ENCODE measurements at regions not wholly inside any gene's neighbourhood (a gene's known extent, or its start where the extent isn't known, plus 50 kb on each side); places are given as distances from the start of the nearest gene placed in this dataset.
A peak's percentile ranks its signal among the peaks of the same experiment; 100 is the strongest.
"Not testable (repeated sequence)": the region's sequence is repeated elsewhere in the genome, so short reads cannot be mapped to it uniquely, and the experiment has no call there.

DNA sequence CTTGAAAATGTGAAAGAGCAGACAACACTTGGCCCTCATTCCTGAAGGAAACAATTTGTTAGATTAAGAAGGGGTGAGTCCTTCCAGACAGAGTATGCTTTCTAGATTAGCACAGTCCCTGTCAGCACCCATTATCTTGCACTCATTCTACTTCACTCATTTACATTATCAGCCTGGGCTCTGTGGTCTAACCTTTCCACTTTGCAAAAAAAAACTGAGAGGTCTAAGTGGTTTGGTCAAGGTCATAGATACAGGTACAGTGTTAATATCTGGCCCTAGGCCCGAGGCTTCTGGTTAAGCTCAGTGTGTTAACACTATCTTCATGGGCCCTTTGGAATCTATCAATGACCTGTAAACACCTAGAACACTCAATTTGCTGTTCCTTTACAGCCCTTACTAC lies 123.4 kb upstream of the LRRN1 start:
- no peak overlapping the region for H3K4me3 Mint-ChIP-seq
- no peak for ATAC-seq
- CTCF ChIA-PET: no interaction called here
- DNase-seq: no peak
- no peaks in the 10 kb centered on the region for H3K4me1 Mint-ChIP-seq
- POLR2A ChIA-PET: no interaction called here
- H3K27ac Mint-ChIP-seq: no peak overlapping the region
- H3K27me3 Mint-ChIP-seq: no peaks in the 10 kb centered on the region
- H3K9me3 Mint-ChIP-seq (ENCODE audit: low read depth): peaks cover 3% of the 10 kb centered on the region
- H3K36me3 Mint-ChIP-seq (ENCODE audit: low read depth): no peaks in the 10 kb centered on the region
- intact Hi-C loops (cut with DNase I, micrococcal nuclease): no loop called here

DNA sequence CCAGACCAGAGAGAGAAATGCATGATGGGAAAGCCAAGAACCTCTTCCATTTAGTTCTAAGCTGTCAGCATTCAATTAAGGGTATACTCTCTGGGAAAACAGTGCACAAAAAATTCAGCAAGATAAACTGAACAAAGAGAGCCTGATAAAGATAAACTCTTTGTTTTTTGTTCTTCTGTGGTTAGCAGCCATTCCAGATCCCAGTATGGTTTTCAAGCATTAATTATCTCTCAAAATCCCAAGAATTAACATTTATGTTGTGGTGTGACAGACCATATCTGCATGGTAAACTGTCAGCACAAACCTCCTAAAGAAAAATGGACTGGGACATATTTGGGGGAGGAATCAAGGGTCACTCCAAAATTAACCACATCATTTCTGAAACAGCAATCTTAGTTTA lies 124.0 kb upstream of the LRRN1 start:
- no peak for ATAC-seq
- H3K27me3 Mint-ChIP-seq: no peaks in the 10 kb centered on the region
- no peaks in the 10 kb centered on the region for H3K4me1 Mint-ChIP-seq
- no peak overlapping the region for H3K27ac Mint-ChIP-seq
- H3K36me3 Mint-ChIP-seq (ENCODE audit: low read depth): no peaks in the 10 kb centered on the region
- ChIA-PET POLR2A (no interaction called here), CTCF (no interaction called here)
- no peak overlapping the region for H3K4me3 Mint-ChIP-seq
- no peak for DNase-seq
- H3K9me3 Mint-ChIP-seq (ENCODE audit: low read depth): peaks cover 3% of the 10 kb centered on the region
- intact Hi-C loops (cut with DNase I, micrococcal nuclease): no loop called here

DNA sequence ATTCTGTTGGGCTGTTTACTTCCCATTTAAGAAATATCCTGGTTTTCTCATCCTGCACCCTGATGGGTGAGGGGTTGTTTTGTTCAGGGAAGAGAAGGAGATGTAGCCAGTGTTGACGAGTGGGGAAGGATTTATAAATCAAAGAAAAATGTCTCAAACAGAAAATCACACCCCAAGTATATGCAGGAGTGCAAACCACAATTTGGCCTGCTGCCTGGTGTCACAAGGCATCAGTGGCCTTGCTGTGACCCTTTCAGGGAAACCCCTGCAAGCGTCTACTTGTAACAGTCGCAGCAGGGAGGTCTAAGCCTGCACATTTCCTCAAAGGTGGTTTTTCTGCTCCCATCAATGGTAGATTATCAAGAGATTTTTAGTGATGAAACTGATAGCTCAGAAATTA lies 132.6 kb upstream of the LRRN1 start:
- ATAC-seq (no peak), DNase-seq (peak; percentile 7)
- intact Hi-C loops (cut with DNase I, micrococcal nuclease): no loop called here
- Mint-ChIP-seq H3K36me3 (ENCODE audit: low read depth) (no peaks in the 10 kb centered on the region), H3K9me3 (ENCODE audit: low read depth) (peaks cover 5% of the 10 kb centered on the region), H3K27me3 (peaks cover 8% of the 10 kb centered on the region), H3K27ac (no peak overlapping the region), H3K4me1 (peaks cover 2% of the 10 kb centered on the region), H3K4me3 (no peak overlapping the region)
- CTCF ChIA-PET: no interaction called here
- POLR2A ChIA-PET: no interaction called here

DNA sequence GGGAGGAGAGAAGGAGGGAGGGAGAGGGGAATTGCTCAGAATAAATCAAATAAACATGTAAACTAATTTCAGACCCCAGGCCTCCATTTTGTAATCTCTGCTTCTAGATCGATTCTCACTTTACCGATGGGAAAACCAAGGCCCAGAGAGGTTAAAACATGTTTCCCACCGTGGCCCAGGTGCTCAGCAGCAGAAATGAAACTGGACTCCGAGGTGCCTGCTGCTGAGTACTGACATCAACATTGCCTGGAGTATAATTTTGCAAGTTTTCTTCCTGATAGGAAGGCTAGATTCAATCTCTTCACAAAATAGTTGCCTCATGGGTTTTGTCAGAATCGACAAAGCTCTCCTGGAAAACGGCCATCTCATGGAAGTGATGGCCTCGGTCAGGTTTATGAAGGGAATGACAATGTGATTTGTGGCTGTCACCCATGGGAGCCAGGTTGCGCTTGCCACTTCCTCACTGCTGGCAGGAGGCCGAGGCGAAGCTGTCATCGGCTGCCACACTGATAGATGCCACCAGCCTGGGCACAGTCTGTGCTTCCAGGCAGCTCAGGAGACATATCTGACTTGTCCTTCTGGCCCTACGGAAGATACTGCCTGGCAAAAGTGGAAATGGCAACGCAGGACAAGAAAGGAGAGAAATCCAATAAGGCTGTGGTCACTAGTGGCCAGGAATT lies 133.1 kb upstream of the LRRN1 start:
- Mint-ChIP-seq H3K36me3 (ENCODE audit: low read depth) (no peaks in the 10 kb centered on the region), H3K9me3 (ENCODE audit: low read depth) (peaks cover 7% of the 10 kb centered on the region), H3K4me1 (peaks cover 2% of the 10 kb centered on the region), H3K27ac (no peak overlapping the region), H3K4me3 (no peak overlapping the region), H3K27me3 (peaks cover 10% of the 10 kb centered on the region)
- CTCF ChIA-PET: no interaction called here
- ATAC-seq (no peak), DNase-seq (no peak)
- intact Hi-C loops (cut with DNase I, micrococcal nuclease): no loop called here
- POLR2A ChIA-PET: no interaction called here

DNA sequence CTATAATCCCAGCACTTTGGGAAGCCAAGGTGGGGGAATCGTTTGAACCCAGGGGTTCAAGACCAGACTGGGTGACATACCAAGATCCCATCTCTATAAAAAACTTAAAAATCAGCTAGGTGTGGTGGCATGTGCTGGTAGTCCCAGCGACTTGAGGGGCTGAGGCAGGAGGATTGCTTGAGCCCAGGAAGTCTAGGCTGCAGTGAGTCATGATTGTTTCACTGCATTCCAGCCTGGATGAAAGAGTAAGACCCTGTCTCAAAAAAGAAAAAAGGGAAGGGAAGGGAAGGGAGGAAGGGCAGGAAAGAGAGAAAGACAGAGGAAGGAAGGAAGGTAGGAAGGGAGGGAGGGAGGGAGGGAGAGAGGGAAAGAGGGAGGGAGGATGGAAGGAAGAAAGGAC lies 133.7 kb upstream of the LRRN1 start:
- H3K9me3 Mint-ChIP-seq (ENCODE audit: low read depth): peaks cover 7% of the 10 kb centered on the region
- CTCF ChIA-PET: no interaction called here
- no peak overlapping the region for H3K4me3 Mint-ChIP-seq
- H3K27me3 Mint-ChIP-seq: peaks cover 10% of the 10 kb centered on the region
- POLR2A ChIA-PET: no interaction called here
- no peaks in the 10 kb centered on the region for H3K36me3 Mint-ChIP-seq (ENCODE audit: low read depth)
- no peak overlapping the region for H3K27ac Mint-ChIP-seq
- no peak for DNase-seq
- peaks cover 2% of the 10 kb centered on the region for H3K4me1 Mint-ChIP-seq
- ATAC-seq: no peak
- intact Hi-C loops (cut with DNase I, micrococcal nuclease): no loop called here

DNA sequence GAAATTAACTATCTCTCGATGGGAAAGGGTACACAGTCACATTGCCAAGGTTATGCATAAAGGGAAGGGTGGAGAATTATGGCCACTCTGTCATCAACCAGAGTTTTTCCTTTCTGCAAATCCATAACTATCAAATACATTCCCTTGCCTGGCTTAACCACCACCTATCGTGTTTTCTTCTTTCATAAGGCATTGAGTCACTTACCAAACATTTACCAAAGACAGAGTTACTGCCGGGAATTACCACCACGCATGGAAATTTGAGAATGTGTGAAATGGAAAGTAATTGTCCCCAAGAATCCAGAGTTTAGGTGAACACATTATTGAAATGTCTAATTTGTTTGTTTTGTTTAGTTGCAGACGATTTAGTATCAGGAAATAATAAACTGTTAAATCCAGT lies 134.3 kb upstream of the LRRN1 start:
- no peak for DNase-seq
- CTCF ChIA-PET: no interaction called here

DNA sequence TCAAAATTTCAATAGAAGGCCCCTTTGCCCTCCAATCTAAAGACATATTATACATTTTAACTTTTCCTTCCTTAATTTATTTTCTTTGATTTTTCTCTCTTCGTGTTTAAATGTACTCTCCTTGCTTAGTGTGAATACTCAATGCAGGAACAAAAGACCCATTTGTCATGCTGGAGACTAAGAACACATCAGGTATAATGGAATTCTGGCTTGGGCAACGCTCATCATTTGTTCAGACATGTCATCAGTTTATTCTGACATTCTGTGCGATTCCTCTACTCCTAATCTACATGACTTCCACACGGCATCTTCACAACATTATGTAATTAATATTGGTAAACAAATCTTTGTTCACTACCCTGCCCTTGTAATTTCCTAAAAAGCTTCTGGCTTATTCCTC lies 136.6 kb upstream of the LRRN1 start:
- ATAC-seq: no peak
- intact Hi-C loops (cut with DNase I, micrococcal nuclease): no loop called here
- no peak for DNase-seq
- Mint-ChIP-seq H3K27me3 (peaks cover 10% of the 10 kb centered on the region), H3K4me3 (no peak overlapping the region), H3K27ac (no peak overlapping the region), H3K36me3 (ENCODE audit: low read depth) (no peaks in the 10 kb centered on the region), H3K4me1 (peaks cover 2% of the 10 kb centered on the region), H3K9me3 (ENCODE audit: low read depth) (peaks cover 7% of the 10 kb centered on the region)
- CTCF ChIA-PET: no interaction called here
- POLR2A ChIA-PET: no interaction called here

More for the DNA sequence above, 134.3 kb upstream of the LRRN1 start:
- Mint-ChIP-seq H3K27ac (no peak overlapping the region), H3K4me3 (no peak overlapping the region), H3K9me3 (ENCODE audit: low read depth) (peaks cover 7% of the 10 kb centered on the region), H3K27me3 (peaks cover 10% of the 10 kb centered on the region), H3K36me3 (ENCODE audit: low read depth) (no peaks in the 10 kb centered on the region), H3K4me1 (peaks cover 2% of the 10 kb centered on the region)
- intact Hi-C loops (cut with DNase I, micrococcal nuclease): no loop called here
- no peak for ATAC-seq
- POLR2A ChIA-PET: no interaction called here

DNA sequence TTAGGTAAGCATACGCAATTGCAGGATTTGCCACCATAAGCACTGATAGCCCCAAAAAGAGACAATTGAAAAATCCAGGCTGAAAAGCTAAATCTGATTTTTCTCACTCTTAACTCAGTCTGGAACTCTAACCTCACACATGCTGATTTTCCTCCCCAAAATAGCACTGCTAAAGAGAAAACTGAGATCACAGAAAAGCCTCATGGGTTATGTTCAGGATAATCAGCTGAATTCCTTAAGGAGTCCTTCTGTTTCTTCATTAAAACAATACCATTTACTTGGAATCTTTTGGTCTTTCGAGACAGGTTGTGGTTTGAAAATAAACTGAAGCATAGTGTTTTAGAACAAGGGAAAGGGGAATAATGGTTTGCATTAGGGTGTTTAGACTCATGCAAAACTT lies 144.3 kb upstream of the LRRN1 start:
- H3K27me3 Mint-ChIP-seq: no peaks in the 10 kb centered on the region
- peaks cover 2% of the 10 kb centered on the region for H3K9me3 Mint-ChIP-seq (ENCODE audit: low read depth)

DNA sequence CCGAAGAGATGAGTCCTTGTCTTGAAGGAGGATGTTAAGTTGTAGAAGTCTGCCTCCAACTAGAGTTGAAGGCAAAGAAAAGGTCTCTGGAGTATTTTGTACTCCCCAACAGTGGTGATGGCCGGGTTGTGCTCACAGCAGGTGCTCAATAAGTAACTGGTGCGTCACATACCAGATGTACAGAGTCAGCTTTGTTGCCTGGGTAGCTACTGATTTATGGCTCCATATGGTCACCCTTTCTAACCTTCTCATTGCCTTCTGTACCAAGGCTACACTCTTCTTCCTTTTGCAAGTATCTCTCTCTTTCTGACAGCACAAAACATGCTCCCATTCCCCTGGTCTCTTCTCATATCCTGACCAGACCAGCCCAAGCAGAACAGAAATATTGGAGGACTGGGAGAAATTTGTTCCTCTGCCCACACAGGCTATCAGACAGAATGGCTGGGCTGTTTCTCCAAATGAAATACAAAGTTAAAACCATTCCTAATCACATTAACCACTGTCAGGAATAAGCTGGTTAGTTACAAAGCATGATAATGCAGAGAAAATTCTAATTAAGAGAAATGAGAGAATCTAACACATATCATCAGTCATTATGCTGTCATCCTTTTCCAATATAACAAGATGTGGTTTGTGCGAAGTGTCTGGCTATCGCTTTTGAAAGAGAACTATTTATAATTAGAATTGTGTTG lies 150.1 kb upstream of the LRRN1 start:
- H3K9me3 Mint-ChIP-seq (ENCODE audit: low read depth): no peaks in the 10 kb centered on the region
- ChIA-PET CTCF (no interaction called here), POLR2A (no interaction called here)
- no peak overlapping the region for H3K27ac Mint-ChIP-seq
- DNase-seq: no peak
- intact Hi-C loops (cut with DNase I, micrococcal nuclease): no loop called here
- no peaks in the 10 kb centered on the region for H3K27me3 Mint-ChIP-seq
- H3K4me1 Mint-ChIP-seq: no peaks in the 10 kb centered on the region
- no peak for ATAC-seq
- no peak overlapping the region for H3K4me3 Mint-ChIP-seq
- H3K36me3 Mint-ChIP-seq (ENCODE audit: low read depth): no peaks in the 10 kb centered on the region

More for the DNA sequence above, 144.3 kb upstream of the LRRN1 start:
- Mint-ChIP-seq H3K27ac (no peak overlapping the region), H3K4me1 (no peaks in the 10 kb centered on the region), H3K4me3 (no peak overlapping the region), H3K36me3 (ENCODE audit: low read depth) (no peaks in the 10 kb centered on the region)
- DNase-seq (no peak), ATAC-seq (no peak)
- intact Hi-C loops (cut with DNase I, micrococcal nuclease): no loop called here
- CTCF ChIA-PET: no interaction called here
- POLR2A ChIA-PET: no interaction called here

DNA sequence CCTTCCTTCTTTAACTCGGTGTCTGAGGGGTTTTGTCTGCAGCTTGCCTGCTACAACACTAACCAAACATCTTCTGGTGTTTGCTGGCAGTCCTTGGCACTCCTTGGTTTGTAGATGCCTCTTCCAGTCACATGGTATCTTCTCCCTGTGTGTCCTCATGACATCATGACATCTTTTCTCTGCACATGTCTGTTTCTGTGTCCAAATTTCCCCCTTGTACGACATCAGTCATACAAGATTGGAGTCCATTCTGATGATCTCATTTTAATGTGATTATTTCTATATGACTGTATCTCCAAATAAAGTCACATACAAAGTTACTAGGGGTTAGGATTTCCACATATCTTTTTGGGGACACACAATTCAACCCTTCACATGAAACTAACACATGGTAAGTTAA lies 152.3 kb upstream of the LRRN1 start:
- no peak for DNase-seq
- intact Hi-C loops (cut with DNase I, micrococcal nuclease): no loop called here
- Mint-ChIP-seq H3K27me3 (no peaks in the 10 kb centered on the region), H3K4me3 (no peak overlapping the region), H3K36me3 (ENCODE audit: low read depth) (no peaks in the 10 kb centered on the region), H3K4me1 (no peaks in the 10 kb centered on the region), H3K9me3 (ENCODE audit: low read depth) (no peaks in the 10 kb centered on the region), H3K27ac (no peak overlapping the region)
- no peak for ATAC-seq
- POLR2A ChIA-PET: no interaction called here
- CTCF ChIA-PET: no interaction called here

DNA sequence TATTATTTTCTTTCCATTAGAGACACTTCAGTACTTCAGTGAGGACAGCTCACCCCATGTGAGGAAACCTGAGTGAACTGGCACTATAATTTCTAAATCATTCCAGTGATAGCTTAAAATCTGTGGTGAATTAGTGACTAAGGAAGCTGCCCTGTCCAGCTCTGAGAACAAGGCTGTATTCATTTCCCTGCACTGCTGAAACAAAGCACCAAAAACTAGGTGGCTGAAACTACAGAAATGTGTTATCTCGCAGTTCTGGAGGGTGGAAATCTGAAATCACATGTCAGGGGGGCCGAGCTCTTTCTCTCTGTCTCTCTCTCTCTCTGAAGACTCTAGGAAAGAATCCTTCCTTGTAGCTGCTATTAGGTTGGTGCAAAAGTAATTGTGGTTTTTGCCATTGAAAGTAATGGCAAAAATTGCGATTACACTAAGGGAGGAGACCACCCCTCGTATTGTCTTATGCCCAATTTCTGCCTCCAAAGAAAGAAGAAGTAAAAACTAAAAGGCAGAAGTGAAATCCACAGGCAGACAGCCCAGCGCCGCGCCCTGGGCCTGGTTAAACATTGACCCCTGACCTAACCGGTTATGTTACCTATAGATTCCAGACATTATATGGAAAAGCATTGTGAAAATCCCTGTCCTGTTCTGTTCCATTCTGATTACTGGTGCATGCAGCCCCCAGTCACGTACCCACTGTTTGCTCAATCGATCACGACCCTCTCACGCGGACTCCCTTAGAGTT lies 153.0 kb upstream of the LRRN1 start:
- DNase-seq; H3K4me1 Mint-ChIP-seq; CTCF ChIA-PET; H3K27me3 Mint-ChIP-seq; H3K9me3 Mint-ChIP-seq (ENCODE audit: low read depth); H3K4me3 Mint-ChIP-seq; H3K27ac Mint-ChIP-seq; ATAC-seq; H3K36me3 Mint-ChIP-seq (ENCODE audit: low read depth); intact Hi-C loops (cut with DNase I, micrococcal nuclease); POLR2A ChIA-PET: not testable (repeated sequence)

DNA sequence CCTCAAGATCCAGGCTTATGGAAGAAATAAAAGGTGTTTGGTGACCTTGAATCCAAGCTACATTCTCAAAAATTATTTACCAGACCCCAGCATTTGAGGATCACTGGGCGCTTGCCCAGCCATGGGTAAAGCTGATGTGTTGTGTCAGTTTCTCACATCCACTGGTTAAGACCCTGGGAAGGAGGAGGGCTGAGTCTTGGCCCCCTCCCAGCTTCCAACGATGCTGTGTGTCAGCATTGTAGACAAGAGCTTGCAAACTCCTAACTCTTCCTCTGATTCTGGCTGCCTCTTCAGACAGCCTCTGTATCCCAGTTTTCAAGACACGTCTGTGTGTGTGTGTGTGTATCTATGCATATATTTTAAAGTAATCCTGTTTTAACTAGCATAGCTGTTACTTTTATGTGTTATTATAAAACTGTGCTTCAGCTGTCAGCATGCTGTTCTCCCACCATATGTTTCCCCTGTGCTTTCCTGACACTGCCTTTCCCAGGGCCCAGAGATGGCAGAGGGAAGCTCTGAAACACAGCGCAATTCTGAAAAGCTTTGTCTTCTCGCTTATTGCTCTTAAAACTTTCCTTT lies 157.3 kb upstream of the LRRN1 start:
- ATAC-seq (no peak), DNase-seq (no peak)
- Mint-ChIP-seq H3K36me3 (ENCODE audit: low read depth) (no peaks in the 10 kb centered on the region), H3K27ac (no peak overlapping the region), H3K4me3 (no peak overlapping the region), H3K27me3 (no peaks in the 10 kb centered on the region), H3K4me1 (no peaks in the 10 kb centered on the region), H3K9me3 (ENCODE audit: low read depth) (no peaks in the 10 kb centered on the region)
- intact Hi-C loops (cut with DNase I, micrococcal nuclease): no loop called here
- CTCF ChIA-PET: interaction anchor here (0.5 to 1.4 kb wide), 3 partner anchors 9 to 587 kb away, joined by 3 read pairs; no protein-coding TSS in a partner anchor
- POLR2A ChIA-PET: interaction anchor here (0.6 kb wide), 1 partner anchor 132 kb away, joined by 8 read pairs; no protein-coding TSS in a partner anchor
